GM19463 (cell line): ENCODE measurements at regions not wholly inside any gene's neighbourhood (a gene's known extent, or its start where the extent isn't known, plus 50 kb on each side); places are given as distances from the start of the nearest gene placed in this dataset.

Source experiments
- ATAC-seq: cut with Tn5 transposase; IDR thresholded peaks from one replicate; pipeline ENCODE4 v1.9.1; 2021; ENCODE audit warnings: mild to moderate bottlenecking, moderate library complexity; ENCODE audit not compliant: unreplicated experiment

GRCh38 chr4:146029147-146029546 lies 90.5 kb upstream of the ZNF827 start:
- ATAC-seq: peak; percentile 47

DNA sequence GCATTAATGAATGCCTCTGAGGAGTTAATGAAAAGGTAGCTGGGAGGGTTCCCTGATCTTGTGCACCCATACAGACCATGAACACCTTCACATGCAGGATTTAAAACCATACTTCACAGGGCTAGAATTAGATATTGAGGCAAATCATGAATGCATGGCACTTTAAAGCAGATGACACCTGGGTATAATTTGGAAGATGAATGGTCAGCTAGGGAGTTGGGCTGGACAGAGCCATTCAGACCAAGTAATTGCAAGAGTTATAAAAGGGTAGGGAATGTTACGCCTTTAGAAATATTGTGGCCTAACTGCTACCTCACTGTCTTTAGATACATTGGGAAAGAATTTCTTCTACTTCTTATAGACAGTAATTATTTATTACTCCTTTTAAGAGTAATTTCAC lies 89.1 kb upstream of the ZNF827 start:
- no peak for ATAC-seq

GRCh38 chr4:146023334-146023967 lies 84.8 kb upstream of the ZNF827 start:
- ATAC-seq: peak; percentile 99

GRCh38 chr4:146022541-146022940 lies 83.9 kb upstream of the ZNF827 start:
- no peak for ATAC-seq

- no peak for ATAC-seq
Observed at GRCh38 chr4:146018247-146018646, 79.6 kb upstream of the ZNF827 start.

DNA sequence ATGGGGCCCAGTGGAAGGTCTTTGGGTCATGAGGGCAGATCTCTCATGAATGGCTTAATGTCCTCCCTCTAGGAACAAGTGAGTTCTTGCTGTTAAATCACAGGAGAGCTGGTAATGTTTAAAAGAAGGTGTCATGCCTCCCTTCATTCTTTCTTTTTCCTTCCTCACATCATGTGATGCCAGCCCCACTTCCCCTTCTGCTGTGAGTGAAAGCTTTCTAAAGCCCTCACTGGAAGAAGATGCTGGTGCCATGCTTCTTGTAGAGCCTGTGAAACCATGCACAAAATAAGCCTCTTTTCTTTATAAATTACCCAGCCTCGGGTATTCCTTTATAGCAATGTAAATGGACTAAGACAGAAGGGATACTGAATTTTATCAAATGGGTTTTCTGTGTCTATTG lies 66.1 kb upstream of the ZNF827 start:
- no peak for ATAC-seq

GRCh38 chr4:145988628-145989027 lies 50.0 kb upstream of the ZNF827 start:
- ATAC-seq: no peak
